Spleen (tissue), 11 donors: ENCODE measurements at regions not wholly inside any gene's neighbourhood (a gene's known extent, or its start where the extent isn't known, plus 50 kb on each side); places are given as distances from the start of the nearest gene placed in this dataset.

Source experiments
- DNase-seq: peaks from one replicate; pipeline ENCODE4 v3.0.0-alpha.2; 2020
- H3K27ac ChIP-seq, 8 donors: fragments of 200-600 bp; sonication (generic) in 7 of 8; 1 replicate in 4 of 8; 2 replicates in 4 of 8; pipeline versions ENCODE4 v1.5.0 to v1.8.0; 2016 to 2021; ENCODE audit warnings: inconsistent platforms in 4 of 8, mild to moderate bottlenecking in 4 of 8, moderate library complexity in 1 of 8
- H3K27me3 ChIP-seq, 7 donors: fragments of 200-600 bp; sonication (generic) in 6 of 7; replicated peaks in 1 of 7; 1 replicate in 4 of 7; 2 replicates in 3 of 7; pipeline versions ENCODE4 v1.5.0 to v1.8.0; 2016 to 2021; ENCODE audit warnings: inconsistent platforms in 3 of 7, mild to moderate bottlenecking in 1 of 7
- H3K36me3 ChIP-seq, 6 donors: fragments of 200-600 bp; sonication (generic) in 5 of 6; 1 replicate in 4 of 6; 2 replicates in 2 of 6; pipeline versions ENCODE4 v1.5.0 to v1.8.0; 2016 to 2021; ENCODE audit warnings: inconsistent platforms in 2 of 6
- H3K4me1 ChIP-seq, 6 donors: fragments of 200-600 bp; sonication (generic) in 5 of 6; 1 replicate in 3 of 6; 2 replicates in 3 of 6; pipeline versions ENCODE4 v1.5.0 to v1.8.0; 2016 to 2021; ENCODE audit warnings: inconsistent platforms in 3 of 6
- H3K4me3 ChIP-seq, 8 donors: fragments of 200-600 bp; sonication (generic) in 7 of 8; 1 replicate in 4 of 8; 2 replicates in 4 of 8; pipeline versions ENCODE4 v1.5.0 to v1.8.0; 2016 to 2021; ENCODE audit warnings: inconsistent platforms in 4 of 8, mild to moderate bottlenecking in 4 of 8, moderate library complexity in 2 of 8
- H3K9me3 ChIP-seq, 8 donors: fragments of 200-600 bp; sonication (generic) in 7 of 8; 1 replicate in 4 of 8; 2 replicates in 4 of 8; pipeline versions ENCODE4 v1.5.0 to v1.8.0; 2016 to 2021; ENCODE audit warnings: inconsistent platforms in 4 of 8
- CTCF ChIP-seq, 11 experiments: fragments of 200-600 bp in 7 of 11; fragments of 450-650 bp in 4 of 11; sonication (generic) in 4 of 11; IDR thresholded peaks in 8 of 11; conservative IDR thresholded peaks in 3 of 11; 1 replicate in 7 of 11; 2 replicates in 4 of 11; pipeline versions ENCODE4 v1.4.0 to v1.8.0; 2016 to 2021; ENCODE audit warnings: antibody characterized with exemption in 11 of 11, inconsistent platforms in 4 of 11, mild to moderate bottlenecking in 1 of 11
- POLR2A ChIP-seq, 3 donors: fragments of 450-650 bp; IDR thresholded peaks; one replicate each; pipeline ENCODE4 v1.5.1; 2017; ENCODE audit warnings: antibody characterized with exemption in 3 of 3, mild to moderate bottlenecking in 1 of 3
- POLR2AphosphoS5 ChIP-seq, 3 donors: sonication (generic); formaldehyde crosslinking; IDR thresholded peaks; one replicate each; pipeline ENCODE4 v1.5.1; 2017; ENCODE audit warnings: antibody characterized with exemption in 3 of 3
- WGBS, 5 donors: extraction: QIAGEN DNeasy Blood & Tissue Kit in 3 of 5; methylation state at CpG; one replicate each; pipeline versions ENCODE4 v1.1.5 to v1.1.7; 2013 to 2018; 5-methylcytosine and 5-hydroxymethylcytosine counted together
- intact Hi-C: fragments of 100-400 bp; cut with DNase I; formaldehyde crosslinking; loops from one replicate; pipeline ENCODE4 v1.15.0; 2023; ENCODE audit warnings: low total_unique reads
- donor health status: healthy with polysubstance abuse.
- donor health status: DM: no; HTN: no; CAD: no; lungs with moderate emphysema.
- donor health status: DM: no; HTN: no; CAD: no.
- donor health status: Bipolar disorder and iron deficiency.
- donor health status: healthy.
- donor health status: DM: no; HTN: no; CAD: no.
- donor health status: DM: yes; HTN: yes; CAD: no.

GRCh38 chr2:12350821-12351220, 365.9 kb upstream of the TRIB2 start:
- Histone ChIP-seq H3K9me3 (peaks cover 0 to 9% (median 2%) of the 10 kb centered on the region in 8 donors), H3K4me3 (no peak overlapping the region), H3K36me3 (no peaks in the 10 kb centered on the region), H3K27ac (no peak overlapping the region), H3K4me1 (no peaks in the 10 kb centered on the region), H3K27me3 (no peaks in the 10 kb centered on the region)
- TF ChIP-seq POLR2A (IDR thresholded peaks at IDR 0.05) (no peak), POLR2AphosphoS5 (IDR thresholded peaks at IDR 0.05) (no peak), CTCF (IDR thresholded peaks at IDR 0.05 in 8 of 11, conservative IDR thresholded peaks at IDR 0.05 in 3 of 11) (no peak)
- intact Hi-C loops: no loop called here
- DNase-seq: no peak
- WGBS, 5 donors: 83 to 93% (median 88%) methylated on average over 4 of the region's 4 CpGs

DNA sequence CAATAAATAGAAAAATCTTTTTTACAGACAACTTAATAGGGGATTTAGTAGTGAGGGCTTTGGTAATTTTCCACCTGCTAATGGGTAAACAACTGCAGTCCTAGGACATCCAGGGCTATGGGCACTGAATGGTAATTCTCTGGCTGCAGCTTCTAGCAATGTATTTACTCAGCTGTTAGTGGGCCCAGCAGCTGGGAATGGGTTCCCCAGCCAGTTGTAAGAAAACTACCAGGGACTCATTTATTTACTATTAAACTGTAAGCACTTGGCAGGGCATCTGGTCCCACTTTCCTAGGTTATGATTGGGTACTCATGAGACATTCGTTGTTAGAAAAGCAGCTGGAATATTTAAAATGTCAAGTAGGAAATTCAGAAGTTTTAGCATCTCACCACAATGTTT, 363.8 kb upstream of the TRIB2 start:
- intact Hi-C loops: no loop called here
- Histone ChIP-seq H3K4me3 (no peak overlapping the region), H3K27me3 (no peaks in the 10 kb centered on the region), H3K36me3 (no peaks in the 10 kb centered on the region), H3K27ac (no peak overlapping the region), H3K4me1 (no peaks in the 10 kb centered on the region), H3K9me3 (peaks cover 0 to 14% (median 5%) of the 10 kb centered on the region in 8 donors)
- no peak for TF ChIP-seq POLR2A (IDR thresholded peaks at IDR 0.05)
- TF ChIP-seq CTCF (IDR thresholded peaks at IDR 0.05 in 8 of 11, conservative IDR thresholded peaks at IDR 0.05 in 3 of 11): no peak
- TF ChIP-seq POLR2AphosphoS5 (IDR thresholded peaks at IDR 0.05): no peak
- DNase-seq: no peak
- WGBS, 5 donors: 65 to 85% (median 77%) methylated on average over 1 of the region's 1 CpG

DNA sequence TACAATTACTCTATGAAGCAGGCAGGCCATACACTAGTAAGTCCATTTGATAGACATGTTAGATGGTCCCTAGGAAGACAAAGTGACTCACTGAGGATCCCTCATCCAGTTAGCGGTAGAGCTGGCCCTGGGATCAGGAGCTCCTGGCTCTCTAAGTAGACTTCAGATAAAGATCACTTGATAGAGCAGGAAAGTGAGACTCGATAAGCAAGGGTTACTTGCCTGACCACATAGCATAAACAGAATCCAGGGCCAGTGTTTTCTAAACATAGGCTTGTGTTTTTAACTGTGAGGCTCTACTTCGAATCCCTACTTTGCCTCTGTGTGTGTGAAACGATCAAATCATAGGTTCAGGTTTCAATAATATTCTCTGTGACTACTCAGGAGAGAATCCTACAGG, 355.2 kb upstream of the TRIB2 start:
- WGBS, 5 donors: 86 to 93% (median 90%) methylated on average over 4 of the region's 4 CpGs
- no peaks in the 10 kb centered on the region for H3K4me1 ChIP-seq
- H3K27ac ChIP-seq: no peak overlapping the region
- no peak for DNase-seq
- no peaks in the 10 kb centered on the region for H3K27me3 ChIP-seq
- H3K9me3 ChIP-seq: peaks cover 0 to 11% (median 6%) of the 10 kb centered on the region in 8 donors
- H3K4me3 ChIP-seq: no peak overlapping the region
- intact Hi-C loops: no loop called here
- TF ChIP-seq CTCF (IDR thresholded peaks at IDR 0.05 in 8 of 11, conservative IDR thresholded peaks at IDR 0.05 in 3 of 11) (no peak), POLR2A (IDR thresholded peaks at IDR 0.05) (no peak), POLR2AphosphoS5 (IDR thresholded peaks at IDR 0.05) (no peak)
- H3K36me3 ChIP-seq: no peaks in the 10 kb centered on the region

GRCh38 chr2:12363138-12363537, 353.6 kb upstream of the TRIB2 start:
- TF ChIP-seq POLR2A (IDR thresholded peaks at IDR 0.05) (no peak), POLR2AphosphoS5 (IDR thresholded peaks at IDR 0.05) (no peak), CTCF (IDR thresholded peaks at IDR 0.05 in 8 of 11, conservative IDR thresholded peaks at IDR 0.05 in 3 of 11) (no peak)
- Histone ChIP-seq H3K4me3 (no peak overlapping the region), H3K36me3 (no peaks in the 10 kb centered on the region), H3K9me3 (peaks cover 0 to 11% (median 6%) of the 10 kb centered on the region in 8 donors), H3K4me1 (no peaks in the 10 kb centered on the region), H3K27ac (no peak overlapping the region), H3K27me3 (no peaks in the 10 kb centered on the region)
- intact Hi-C loops: no loop called here
- 89 to 97% (median 95%) methylated on average over 3 of the region's 3 CpGs for WGBS, 5 donors
- no peak for DNase-seq
